SU-DHL-6 (cell line): ENCODE measurements at regions not wholly inside any gene's neighbourhood (a gene's known extent, or its start where the extent isn't known, plus 50 kb on each side); places are given as distances from the start of the nearest gene placed in this dataset.

Experiments
- EZH2phosphoT487 ChIP-seq: fragments of 200-600 bp; sonication (generic), shearing (Covaris generic); conservative IDR thresholded peaks from 2 replicates; pipeline ENCODE4 v1.6.1; 2018; ENCODE audit warnings: mild to moderate bottlenecking, antibody characterized with exemption, low read length, moderate library complexity, mixed read lengths
- TF ChIP-seq, protein P1 (sequence below): fragments of 200-600 bp; sonication (generic); IDR thresholded peaks from one replicate; pipeline ENCODE4 v1.5.1; 2017; ENCODE audit warnings: antibody characterized with exemption, mild to moderate bottlenecking, low read length, moderate library complexity; ENCODE audit not compliant: insufficient read depth, poor library complexity, severe bottlenecking

DNA sequence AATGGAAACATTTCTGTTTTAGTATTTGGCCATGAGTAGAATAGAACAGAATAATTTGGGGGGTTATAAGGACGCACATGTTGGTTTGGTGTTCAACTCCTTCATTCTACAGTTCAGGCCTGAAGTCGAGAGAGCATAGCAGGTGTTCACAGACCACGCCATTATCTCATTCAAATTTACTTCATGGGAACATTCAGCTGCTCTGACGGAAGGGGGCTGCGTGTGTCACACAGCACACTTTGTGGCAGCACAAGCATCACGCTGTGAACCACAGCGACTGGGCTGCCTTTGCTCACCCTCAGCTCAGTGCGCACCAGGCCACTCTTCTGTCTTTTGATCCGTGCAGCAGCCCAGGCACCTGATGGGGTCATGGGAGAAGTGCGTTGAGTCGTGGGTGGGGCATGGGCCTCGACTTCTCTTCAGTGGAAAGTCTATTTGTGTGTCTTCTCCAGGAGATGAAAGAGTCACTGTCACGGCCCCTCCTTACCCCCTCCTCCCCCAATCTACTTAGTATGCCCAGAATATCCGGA is 348.6 kb upstream of the SALL3 start:
- TF ChIP-seq, protein P1, sequence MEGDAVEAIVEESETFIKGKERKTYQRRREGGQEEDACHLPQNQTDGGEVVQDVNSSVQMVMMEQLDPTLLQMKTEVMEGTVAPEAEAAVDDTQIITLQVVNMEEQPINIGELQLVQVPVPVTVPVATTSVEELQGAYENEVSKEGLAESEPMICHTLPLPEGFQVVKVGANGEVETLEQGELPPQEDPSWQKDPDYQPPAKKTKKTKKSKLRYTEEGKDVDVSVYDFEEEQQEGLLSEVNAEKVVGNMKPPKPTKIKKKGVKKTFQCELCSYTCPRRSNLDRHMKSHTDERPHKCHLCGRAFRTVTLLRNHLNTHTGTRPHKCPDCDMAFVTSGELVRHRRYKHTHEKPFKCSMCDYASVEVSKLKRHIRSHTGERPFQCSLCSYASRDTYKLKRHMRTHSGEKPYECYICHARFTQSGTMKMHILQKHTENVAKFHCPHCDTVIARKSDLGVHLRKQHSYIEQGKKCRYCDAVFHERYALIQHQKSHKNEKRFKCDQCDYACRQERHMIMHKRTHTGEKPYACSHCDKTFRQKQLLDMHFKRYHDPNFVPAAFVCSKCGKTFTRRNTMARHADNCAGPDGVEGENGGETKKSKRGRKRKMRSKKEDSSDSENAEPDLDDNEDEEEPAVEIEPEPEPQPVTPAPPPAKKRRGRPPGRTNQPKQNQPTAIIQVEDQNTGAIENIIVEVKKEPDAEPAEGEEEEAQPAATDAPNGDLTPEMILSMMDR: no peak
- TF ChIP-seq EZH2phosphoT487: no peak
